ENCODE measurements at regions not wholly inside any gene's neighbourhood (a gene's known extent, or its start where the extent isn't known, plus 50 kb on each side); places are given as distances from the start of the nearest gene placed in this dataset.

GRCh38 chr21:27168084-27168483, 201.2 kb upstream of the ADAMTS5 start:
- TF ChIP-seq, protein P1, sequence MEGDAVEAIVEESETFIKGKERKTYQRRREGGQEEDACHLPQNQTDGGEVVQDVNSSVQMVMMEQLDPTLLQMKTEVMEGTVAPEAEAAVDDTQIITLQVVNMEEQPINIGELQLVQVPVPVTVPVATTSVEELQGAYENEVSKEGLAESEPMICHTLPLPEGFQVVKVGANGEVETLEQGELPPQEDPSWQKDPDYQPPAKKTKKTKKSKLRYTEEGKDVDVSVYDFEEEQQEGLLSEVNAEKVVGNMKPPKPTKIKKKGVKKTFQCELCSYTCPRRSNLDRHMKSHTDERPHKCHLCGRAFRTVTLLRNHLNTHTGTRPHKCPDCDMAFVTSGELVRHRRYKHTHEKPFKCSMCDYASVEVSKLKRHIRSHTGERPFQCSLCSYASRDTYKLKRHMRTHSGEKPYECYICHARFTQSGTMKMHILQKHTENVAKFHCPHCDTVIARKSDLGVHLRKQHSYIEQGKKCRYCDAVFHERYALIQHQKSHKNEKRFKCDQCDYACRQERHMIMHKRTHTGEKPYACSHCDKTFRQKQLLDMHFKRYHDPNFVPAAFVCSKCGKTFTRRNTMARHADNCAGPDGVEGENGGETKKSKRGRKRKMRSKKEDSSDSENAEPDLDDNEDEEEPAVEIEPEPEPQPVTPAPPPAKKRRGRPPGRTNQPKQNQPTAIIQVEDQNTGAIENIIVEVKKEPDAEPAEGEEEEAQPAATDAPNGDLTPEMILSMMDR (IDR thresholded peaks at IDR 0.05; ENCODE audit: insufficient read depth, low read depth, low read length), result no peak
- TF ChIP-seq EZH2 (IDR thresholded peaks at IDR 0.05; ENCODE audit: insufficient read depth, low read length), result no peak
